ENCODE measurements at regions not wholly inside any gene's neighbourhood (a gene's known extent, or its start where the extent isn't known, plus 50 kb on each side); places are given as distances from the start of the nearest gene placed in this dataset.

- Histone ChIP-seq H3K9me3 (no peaks in the 10 kb centered on the region), H3K36me3 (no peaks in the 10 kb centered on the region), H3K27ac (no peak overlapping the region), H3K4me1 (no peaks in the 10 kb centered on the region), H3K4me3 (no peak overlapping the region), H3K27me3 (no peaks in the 10 kb centered on the region)
- TF ChIP-seq POLR2AphosphoS5 (IDR thresholded peaks at IDR 0.05), result no peak
- TF ChIP-seq EP300 (IDR thresholded peaks at IDR 0.05), result no peak
- no peak for TF ChIP-seq POLR2A (IDR thresholded peaks at IDR 0.05)
- TF ChIP-seq, protein P1, sequence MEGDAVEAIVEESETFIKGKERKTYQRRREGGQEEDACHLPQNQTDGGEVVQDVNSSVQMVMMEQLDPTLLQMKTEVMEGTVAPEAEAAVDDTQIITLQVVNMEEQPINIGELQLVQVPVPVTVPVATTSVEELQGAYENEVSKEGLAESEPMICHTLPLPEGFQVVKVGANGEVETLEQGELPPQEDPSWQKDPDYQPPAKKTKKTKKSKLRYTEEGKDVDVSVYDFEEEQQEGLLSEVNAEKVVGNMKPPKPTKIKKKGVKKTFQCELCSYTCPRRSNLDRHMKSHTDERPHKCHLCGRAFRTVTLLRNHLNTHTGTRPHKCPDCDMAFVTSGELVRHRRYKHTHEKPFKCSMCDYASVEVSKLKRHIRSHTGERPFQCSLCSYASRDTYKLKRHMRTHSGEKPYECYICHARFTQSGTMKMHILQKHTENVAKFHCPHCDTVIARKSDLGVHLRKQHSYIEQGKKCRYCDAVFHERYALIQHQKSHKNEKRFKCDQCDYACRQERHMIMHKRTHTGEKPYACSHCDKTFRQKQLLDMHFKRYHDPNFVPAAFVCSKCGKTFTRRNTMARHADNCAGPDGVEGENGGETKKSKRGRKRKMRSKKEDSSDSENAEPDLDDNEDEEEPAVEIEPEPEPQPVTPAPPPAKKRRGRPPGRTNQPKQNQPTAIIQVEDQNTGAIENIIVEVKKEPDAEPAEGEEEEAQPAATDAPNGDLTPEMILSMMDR (IDR thresholded peaks at IDR 0.05), result no peak
- no peak for DNase-seq (ENCODE audit: low spot score in 2 of 2)
- 91% methylated on average over 5 of the region's 5 CpGs for WGBS
Observed at GRCh38 chr12:76649099-76649498, 89.5 kb upstream of the OSBPL8 start.

DNA sequence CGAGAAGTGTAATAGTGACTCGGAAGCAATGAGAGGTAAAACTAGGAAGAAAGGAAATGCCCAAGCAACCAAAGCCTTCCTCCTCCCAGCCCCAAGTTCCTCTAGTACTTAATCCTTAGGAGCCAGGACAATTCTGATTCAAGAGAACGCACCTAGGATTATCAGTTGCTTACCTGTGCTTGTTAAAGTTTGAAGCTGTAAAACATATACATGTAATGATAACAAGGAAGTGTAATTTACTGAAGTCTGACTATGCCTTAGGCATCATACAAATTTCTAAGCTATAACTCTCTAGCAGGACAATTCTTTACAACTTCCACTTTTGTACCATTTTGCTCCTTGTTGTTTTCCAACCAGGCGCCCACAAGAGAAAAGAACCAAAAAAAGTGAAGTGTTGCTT lies 92.8 kb upstream of the OSBPL8 start:
- TF ChIP-seq EP300 (IDR thresholded peaks at IDR 0.05), result no peak
- TF ChIP-seq POLR2AphosphoS5 (IDR thresholded peaks at IDR 0.05), result no peak
- TF ChIP-seq POLR2A (IDR thresholded peaks at IDR 0.05), result no peak
- TF ChIP-seq, protein P1 (IDR thresholded peaks at IDR 0.05), result no peak
- Histone ChIP-seq H3K27me3 (no peaks in the 10 kb centered on the region), H3K36me3 (no peaks in the 10 kb centered on the region), H3K4me3 (no peak overlapping the region), H3K27ac (no peak overlapping the region), H3K9me3 (no peaks in the 10 kb centered on the region), H3K4me1 (no peaks in the 10 kb centered on the region)
- DNase-seq (ENCODE audit: low spot score in 2 of 2), result no peak
- WGBS, result 86% methylated on average over 4 of the region's 4 CpGs

DNA sequence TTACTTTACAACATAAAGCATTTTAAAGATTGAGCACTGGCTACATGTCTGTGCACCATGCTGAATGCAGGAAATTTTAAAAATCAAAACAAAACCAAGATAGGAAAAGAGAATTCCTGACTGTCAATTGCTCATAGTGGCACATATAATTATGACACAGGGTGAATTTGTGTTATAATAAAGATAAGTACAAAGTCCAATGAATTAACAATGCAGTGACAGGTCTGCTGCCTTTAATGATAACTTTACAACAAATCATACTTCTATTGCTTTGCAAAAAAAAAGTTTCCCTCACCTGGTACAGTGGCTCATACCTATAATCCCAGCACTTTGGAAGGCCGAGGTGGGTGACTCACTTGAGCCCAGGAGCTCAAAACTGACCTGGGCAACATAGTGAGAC lies 93.8 kb upstream of the OSBPL8 start:
- TF ChIP-seq POLR2AphosphoS5 (IDR thresholded peaks at IDR 0.05) (no peak), POLR2A (IDR thresholded peaks at IDR 0.05) (no peak), EP300 (IDR thresholded peaks at IDR 0.05) (no peak)
- TF ChIP-seq, protein P1 (IDR thresholded peaks at IDR 0.05), result no peak
- H3K9me3 ChIP-seq, result no peaks in the 10 kb centered on the region
- no peaks in the 10 kb centered on the region for H3K36me3 ChIP-seq
- no peak for DNase-seq (ENCODE audit: low spot score in 2 of 2)
- no peak overlapping the region for H3K4me3 ChIP-seq
- no peak overlapping the region for H3K27ac ChIP-seq
- H3K4me1 ChIP-seq, result no peaks in the 10 kb centered on the region
- WGBS, result 85% methylated on average over 1 of the region's 1 CpG
- H3K27me3 ChIP-seq, result no peaks in the 10 kb centered on the region

DNA sequence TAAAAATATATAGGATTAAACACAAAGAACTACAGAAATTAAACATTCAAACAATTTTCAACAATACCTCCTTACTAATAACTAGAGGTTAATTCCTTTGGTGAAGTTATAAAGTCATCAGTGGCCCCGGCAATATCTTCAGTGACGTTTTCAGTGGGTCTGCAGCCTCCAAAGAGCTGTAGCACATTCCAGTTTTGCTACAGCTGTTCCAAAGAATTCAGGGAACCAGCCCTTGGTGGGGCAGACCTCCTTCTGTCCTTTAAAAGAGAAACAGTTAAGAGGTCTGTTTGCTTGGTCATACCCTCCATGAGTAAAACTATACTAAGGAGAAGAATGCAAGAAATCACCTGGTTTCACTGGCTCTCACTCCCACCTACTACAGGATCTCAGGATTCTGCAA lies 99.2 kb upstream of the ZDHHC17 start:
- H3K4me3 ChIP-seq, result no peak overlapping the region
- 79% methylated on average over 2 of the region's 2 CpGs for WGBS
- H3K9me3 ChIP-seq, result no peaks in the 10 kb centered on the region
- TF ChIP-seq POLR2A (IDR thresholded peaks at IDR 0.05) (no peak), POLR2AphosphoS5 (IDR thresholded peaks at IDR 0.05) (no peak), EP300 (IDR thresholded peaks at IDR 0.05) (no peak)
- TF ChIP-seq, protein P1 (IDR thresholded peaks at IDR 0.05), result no peak
- H3K4me1 ChIP-seq, result no peaks in the 10 kb centered on the region
- no peak for DNase-seq (ENCODE audit: low spot score in 2 of 2)
- H3K27me3 ChIP-seq, result no peaks in the 10 kb centered on the region
- no peak overlapping the region for H3K27ac ChIP-seq
- H3K36me3 ChIP-seq, result no peaks in the 10 kb centered on the region

- H3K9me3 ChIP-seq, result no peaks in the 10 kb centered on the region
- H3K27me3 ChIP-seq, result no peaks in the 10 kb centered on the region
- no peak for DNase-seq (ENCODE audit: low spot score in 2 of 2)
- WGBS, result 56% methylated on average over 6 of the region's 6 CpGs
- H3K36me3 ChIP-seq, result no peaks in the 10 kb centered on the region
- H3K4me3 ChIP-seq, result no peak overlapping the region
- H3K27ac ChIP-seq, result no peak overlapping the region
- TF ChIP-seq, protein P1 (IDR thresholded peaks at IDR 0.05), result no peak
- TF ChIP-seq EP300 (IDR thresholded peaks at IDR 0.05), result no peak
- TF ChIP-seq POLR2AphosphoS5 (IDR thresholded peaks at IDR 0.05), result no peak
- no peak for TF ChIP-seq POLR2A (IDR thresholded peaks at IDR 0.05)
- H3K4me1 ChIP-seq, result no peaks in the 10 kb centered on the region
Observed at GRCh38 chr12:76666290-76666835, 97.6 kb upstream of the ZDHHC17 start.
